GM21526 (cell line): ENCODE measurements at regions not wholly inside any gene's neighbourhood (a gene's known extent, or its start where the extent isn't known, plus 50 kb on each side); places are given as distances from the start of the nearest gene placed in this dataset.
"Not testable (repeated sequence)": the region's sequence is repeated elsewhere in the genome, so short reads cannot be mapped to it uniquely, and the experiment has no call there.

Source experiments
- ATAC-seq: cut with Tn5 transposase; IDR thresholded peaks from one replicate; pipeline ENCODE4 v1.9.1; 2021; ENCODE audit warnings: moderate library complexity; ENCODE audit not compliant: unreplicated experiment, low FRiP score

GRCh38 chr1:83065952-83066727 is 932.8 kb downstream of the TTLL7 start:
- no peak for ATAC-seq

- ATAC-seq = no peak
Observed at GRCh38 chr1:83064589-83065242, 934.2 kb downstream of the TTLL7 start.

DNA sequence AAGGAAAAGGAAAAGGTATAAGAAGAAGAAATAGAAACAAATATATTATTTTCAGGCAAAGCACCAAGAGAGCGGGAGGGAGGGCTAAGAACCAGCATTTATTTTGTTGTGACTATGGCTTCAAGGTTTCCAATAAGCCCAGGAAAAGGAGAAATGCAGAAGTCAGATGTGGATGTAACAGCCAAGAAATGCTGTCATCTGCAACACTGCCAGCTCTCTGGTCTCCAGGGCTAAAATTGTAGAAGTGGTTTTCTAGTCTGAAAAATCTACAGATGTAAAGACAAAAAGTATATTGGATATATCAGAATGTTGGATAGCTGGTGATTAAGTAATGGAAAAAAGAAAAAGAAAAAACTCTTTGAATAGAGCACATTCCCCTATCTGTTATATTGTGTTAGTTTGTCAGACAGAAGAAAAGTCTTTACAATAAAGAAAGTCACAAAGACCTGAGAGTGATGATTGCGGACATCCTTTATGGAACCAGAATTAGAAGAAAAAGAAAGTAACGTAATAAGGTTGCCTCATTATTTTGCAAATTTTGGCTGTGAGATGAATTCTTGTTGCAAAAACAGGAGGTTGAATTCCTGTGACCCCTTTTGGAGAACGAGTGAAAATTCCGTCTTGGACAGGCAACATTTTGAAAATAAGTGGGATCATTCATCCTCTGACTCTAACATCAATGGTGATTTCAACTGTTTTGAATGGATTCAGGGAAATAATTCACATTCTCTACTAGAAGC is 938.1 kb downstream of the TTLL7 start:
- no peak for ATAC-seq

- ATAC-seq = no peak
Observed at GRCh38 chr1:83060221-83060620, 938.7 kb downstream of the TTLL7 start.

DNA sequence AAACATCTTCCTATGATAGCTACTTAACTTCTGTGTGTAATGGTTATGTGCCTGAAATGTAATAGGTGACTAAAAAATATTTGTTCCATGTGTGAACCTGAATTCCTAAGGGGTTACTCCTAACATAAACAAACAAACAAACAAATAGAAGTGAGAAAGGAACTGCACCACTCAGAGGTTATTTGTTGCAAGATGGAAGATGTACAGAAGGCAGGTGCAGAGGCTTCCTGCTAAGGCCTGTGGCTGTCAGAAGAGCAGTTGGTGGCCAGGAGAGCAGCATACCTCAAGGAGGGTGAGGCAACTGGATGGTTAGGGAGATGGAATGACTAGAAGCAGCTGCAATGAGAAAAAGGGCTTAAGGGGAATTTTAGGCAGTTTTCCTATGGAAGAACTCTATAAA is 940.6 kb downstream of the TTLL7 start:
- ATAC-seq = no peak

- no peak for ATAC-seq
Observed at GRCh38 chr1:83055391-83056170, 943.4 kb downstream of the TTLL7 start.

- no peak for ATAC-seq
Observed at GRCh38 chr1:83053446-83053845, 945.5 kb downstream of the TTLL7 start.

GRCh38 chr1:83052865-83053264 is 946.1 kb downstream of the TTLL7 start:
- ATAC-seq = no peak

DNA sequence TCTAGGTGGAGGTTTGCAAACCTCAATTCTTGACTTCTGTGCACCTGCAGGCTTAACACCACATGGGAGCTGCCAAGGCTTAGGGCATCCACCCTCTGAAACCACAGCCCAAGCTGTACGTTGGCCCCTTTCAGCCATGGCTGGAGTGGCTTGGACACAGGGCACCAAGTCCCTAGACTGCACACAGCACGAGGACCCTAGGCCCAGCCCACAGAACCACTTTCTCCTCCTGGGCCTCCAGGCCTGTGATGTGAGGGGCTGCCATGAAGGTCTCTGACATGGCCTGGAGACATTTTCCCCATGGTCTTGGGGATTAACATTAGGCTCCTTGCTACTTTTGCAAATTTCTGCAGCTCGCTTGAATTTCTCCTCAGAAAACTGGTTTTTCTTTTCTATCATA is 947.9 kb downstream of the TTLL7 start:
- ATAC-seq = not testable (repeated sequence)

DNA sequence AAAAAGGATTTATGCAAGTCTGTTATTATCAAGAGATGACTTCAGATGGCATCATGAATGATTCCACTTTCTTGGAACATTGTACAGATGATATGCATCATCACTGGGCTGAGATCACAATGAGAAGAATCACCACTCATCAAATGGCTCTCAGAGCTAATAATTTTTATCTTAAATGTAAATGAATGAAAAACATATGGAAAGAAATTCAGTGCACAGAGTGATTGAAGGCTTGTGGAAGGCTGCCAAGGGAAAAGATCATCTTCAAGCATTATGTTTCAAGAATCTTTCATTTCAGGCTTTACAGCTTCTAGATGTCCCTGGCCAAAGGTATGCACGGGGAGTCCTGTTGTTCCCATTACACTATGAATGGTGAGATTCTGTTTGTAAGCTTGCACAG is 955.7 kb downstream of the TTLL7 start:
- ATAC-seq = no peak

DNA sequence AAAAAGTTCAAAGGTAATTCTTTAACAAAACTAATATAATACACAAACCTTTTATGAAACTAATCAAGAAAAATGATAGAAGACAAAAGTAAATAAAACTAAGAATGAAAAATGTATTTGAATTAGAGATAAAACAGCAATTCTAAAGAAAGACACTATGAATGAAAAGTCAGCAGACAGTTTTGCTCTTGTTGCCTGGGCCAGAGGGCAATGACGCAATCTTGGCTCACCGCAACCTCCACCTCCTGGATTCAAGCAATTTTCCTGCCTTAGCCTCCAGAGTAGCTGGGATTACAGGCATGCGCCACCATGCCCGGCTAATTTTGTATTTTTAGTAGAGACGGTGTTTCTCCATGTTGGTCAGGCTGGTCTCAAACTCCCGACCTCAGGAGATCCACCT is 959.8 kb downstream of the TTLL7 start:
- not testable (repeated sequence) for ATAC-seq

DNA sequence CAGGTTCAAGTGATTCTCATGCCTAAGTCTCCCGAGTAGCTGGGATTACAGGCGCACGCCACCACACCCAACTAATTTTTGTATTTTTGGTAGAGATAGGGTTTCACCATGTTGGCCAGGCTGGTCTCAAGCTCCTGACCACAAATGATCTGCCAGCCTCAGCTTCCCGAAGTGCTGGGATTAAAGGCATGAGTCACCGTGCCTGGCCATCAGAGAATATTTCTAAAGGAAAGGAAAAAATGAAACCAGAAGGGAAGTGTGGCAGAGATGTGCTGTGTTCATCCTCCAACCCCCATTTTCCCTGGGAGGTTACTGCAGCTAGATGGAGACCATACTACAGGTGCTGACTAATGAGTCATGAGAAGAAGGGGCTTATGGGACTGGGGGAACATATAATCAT is 964.1 kb downstream of the TTLL7 start:
- no peak for ATAC-seq

DNA sequence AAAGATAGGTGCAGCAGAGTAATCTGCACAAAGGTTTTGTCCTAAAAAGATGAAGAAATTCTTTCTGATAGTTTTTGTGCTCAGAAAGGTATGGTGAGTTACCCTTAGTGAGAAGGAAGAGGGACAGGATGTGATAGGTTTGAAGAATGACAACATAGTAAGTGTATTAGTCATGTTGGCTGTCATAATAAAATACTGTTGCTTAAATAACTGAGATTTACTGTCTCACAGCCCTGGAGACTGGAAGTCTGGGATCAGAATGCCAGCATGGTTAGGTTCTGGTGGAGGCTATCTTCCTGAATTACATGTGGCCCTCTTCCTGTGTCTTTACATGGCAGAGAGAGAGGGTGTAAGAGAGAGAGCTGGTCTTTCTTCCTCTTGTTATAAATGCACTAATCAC is 965.2 kb downstream of the TTLL7 start:
- ATAC-seq = no peak

DNA sequence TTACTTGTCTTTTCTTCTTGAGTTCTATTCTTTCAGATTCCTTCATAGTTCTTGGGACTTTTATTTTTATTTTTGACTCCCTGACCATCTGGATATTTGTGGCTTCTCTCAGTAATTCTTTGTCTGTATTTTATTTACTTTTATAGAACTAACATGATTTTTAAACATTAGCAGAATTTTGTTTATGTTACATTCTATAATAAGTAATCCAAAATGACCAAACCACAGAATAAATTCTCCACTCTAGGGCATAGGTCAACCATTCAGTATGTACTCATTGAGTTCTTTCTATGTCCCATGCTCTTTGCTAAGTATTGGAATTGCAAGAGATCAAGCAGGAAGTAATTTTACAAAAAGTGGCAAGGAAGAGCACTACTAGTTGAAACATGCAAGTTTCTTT is 969.0 kb downstream of the TTLL7 start:
- ATAC-seq = no peak

GRCh38 chr1:83029050-83029449 is 969.9 kb downstream of the TTLL7 start:
- ATAC-seq = no peak

DNA sequence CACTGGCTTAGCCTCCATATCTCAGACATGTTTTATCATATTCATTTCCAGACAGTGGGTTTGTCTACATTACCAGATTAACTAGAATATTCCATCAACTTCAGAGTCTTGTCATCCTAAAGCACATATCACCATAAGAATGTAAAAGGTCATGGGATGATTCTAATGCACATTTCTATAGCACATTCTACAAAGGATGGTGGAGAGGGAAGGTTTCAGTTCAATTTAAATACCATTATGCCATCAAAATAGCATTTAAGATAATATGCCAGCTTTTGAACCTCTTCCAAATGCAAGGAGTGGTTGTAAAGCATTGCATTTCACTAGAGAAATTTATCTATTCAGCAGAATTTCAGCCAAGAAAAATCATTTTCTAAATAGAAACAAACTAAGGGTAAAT is 970.5 kb downstream of the TTLL7 start:
- ATAC-seq = no peak

- no peak for ATAC-seq
Observed at GRCh38 chr1:83027511-83027910, 971.4 kb downstream of the TTLL7 start.

DNA sequence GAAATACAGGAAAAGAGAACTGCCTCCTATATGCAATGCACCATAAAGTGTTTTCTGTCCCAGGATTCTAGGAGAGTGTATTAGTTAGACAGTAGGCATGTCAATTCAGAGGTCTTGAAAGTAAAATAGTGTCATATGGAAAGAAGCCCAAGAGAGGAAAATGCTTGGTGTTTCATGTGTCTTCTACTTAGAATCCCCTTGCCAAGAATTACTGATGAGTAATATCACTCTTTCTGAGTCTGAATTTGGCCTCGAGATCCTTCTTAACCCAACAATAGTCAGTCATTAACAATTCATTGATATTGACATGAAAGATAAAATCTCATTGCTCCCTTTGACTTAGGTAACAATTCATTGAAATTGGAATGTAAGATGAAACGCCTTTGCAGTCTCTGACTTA is 972.2 kb downstream of the TTLL7 start:
- no peak for ATAC-seq

GRCh38 chr1:83024251-83024767 is 974.6 kb downstream of the TTLL7 start:
- no peak for ATAC-seq

GRCh38 chr1:83023212-83023611 is 975.7 kb downstream of the TTLL7 start:
- no peak for ATAC-seq

DNA sequence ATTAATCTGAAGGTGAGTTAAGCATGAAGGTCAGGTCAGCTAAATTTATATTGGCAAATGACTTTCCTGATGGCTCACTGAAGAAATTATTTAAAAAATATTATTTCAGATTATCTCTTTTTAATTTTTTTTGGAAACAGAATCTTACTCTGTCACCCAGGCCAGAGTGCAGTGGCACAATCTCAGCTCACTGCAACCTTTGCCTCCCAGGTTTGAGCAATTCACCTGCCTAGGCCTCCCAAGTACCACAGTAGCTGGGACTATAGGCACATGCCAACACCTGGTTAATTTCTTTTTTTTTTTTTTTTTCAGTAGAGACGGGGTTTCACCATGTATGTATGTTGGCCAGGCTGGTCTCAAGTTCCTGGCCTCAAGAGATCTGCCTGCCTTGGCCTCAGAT is 976.7 kb downstream of the TTLL7 start:
- no peak for ATAC-seq
